Keratinocyte (primary cell): ENCODE measurements at regions not wholly inside any gene's neighbourhood (a gene's known extent, or its start where the extent isn't known, plus 50 kb on each side); places are given as distances from the start of the nearest gene placed in this dataset.

Experiments used
- CTCF ChIP-seq, 3 experiments: IDR thresholded peaks in 1 of 3; conservative IDR thresholded peaks in 1 of 3; optimal IDR thresholded peaks in 1 of 3; 2 replicates in 2 of 3; 3 replicates in 1 of 3; pipeline versions ENCODE3 to v1.5.1; 2011; ENCODE audit warnings: low read length in 3 of 3, mild to moderate bottlenecking in 3 of 3, moderate library complexity in 2 of 3, control low read depth in 1 of 3, inconsistent platforms in 1 of 3; ENCODE audit not compliant: insufficient read depth in 2 of 3; ENCODE audit errors: extremely low read depth in 1 of 3
- EZH2 ChIP-seq: IDR thresholded peaks from one replicate; pipeline ENCODE4 v1.6.1; 2012; ENCODE audit warnings: inconsistent platforms, mild to moderate bottlenecking, low read length, moderate library complexity

- TF ChIP-seq CTCF (optimal IDR thresholded peaks at IDR 0.05 in 1 of 3, IDR thresholded peaks at IDR 0.05 in 1 of 3, conservative IDR thresholded peaks at IDR 0.05 in 1 of 3; ENCODE audit: extremely low read depth in 1 of 3, insufficient read depth in 2 of 3, low read length in 3 of 3) (no peak), EZH2 (no peak)
Observed at GRCh38 chr16:22664132-22664531, 149.8 kb upstream of the HS3ST2 start.
